ENCODE measurements at regions not wholly inside any gene's neighbourhood (a gene's known extent, or its start where the extent isn't known, plus 50 kb on each side); places are given as distances from the start of the nearest gene placed in this dataset.

- H3K36me3 ChIP-seq: no peaks in the 10 kb centered on the region
- no peaks in the 10 kb centered on the region for H3K4me1 ChIP-seq (ENCODE audit: insufficient read depth)
- intact Hi-C loops (cut with DNase I): no loop called here
- H3K27me3 ChIP-seq: no peaks in the 10 kb centered on the region
- no peak for TF ChIP-seq POLR2A (IDR thresholded peaks at IDR 0.05)
- TF ChIP-seq, protein P1, sequence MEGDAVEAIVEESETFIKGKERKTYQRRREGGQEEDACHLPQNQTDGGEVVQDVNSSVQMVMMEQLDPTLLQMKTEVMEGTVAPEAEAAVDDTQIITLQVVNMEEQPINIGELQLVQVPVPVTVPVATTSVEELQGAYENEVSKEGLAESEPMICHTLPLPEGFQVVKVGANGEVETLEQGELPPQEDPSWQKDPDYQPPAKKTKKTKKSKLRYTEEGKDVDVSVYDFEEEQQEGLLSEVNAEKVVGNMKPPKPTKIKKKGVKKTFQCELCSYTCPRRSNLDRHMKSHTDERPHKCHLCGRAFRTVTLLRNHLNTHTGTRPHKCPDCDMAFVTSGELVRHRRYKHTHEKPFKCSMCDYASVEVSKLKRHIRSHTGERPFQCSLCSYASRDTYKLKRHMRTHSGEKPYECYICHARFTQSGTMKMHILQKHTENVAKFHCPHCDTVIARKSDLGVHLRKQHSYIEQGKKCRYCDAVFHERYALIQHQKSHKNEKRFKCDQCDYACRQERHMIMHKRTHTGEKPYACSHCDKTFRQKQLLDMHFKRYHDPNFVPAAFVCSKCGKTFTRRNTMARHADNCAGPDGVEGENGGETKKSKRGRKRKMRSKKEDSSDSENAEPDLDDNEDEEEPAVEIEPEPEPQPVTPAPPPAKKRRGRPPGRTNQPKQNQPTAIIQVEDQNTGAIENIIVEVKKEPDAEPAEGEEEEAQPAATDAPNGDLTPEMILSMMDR (IDR thresholded peaks at IDR 0.05): no peak
- TF ChIP-seq EP300 (IDR thresholded peaks at IDR 0.05): no peak
- H3K9me3 ChIP-seq: no peaks in the 10 kb centered on the region
- H3K4me3 ChIP-seq: no peak overlapping the region
- no peak for DNase-seq
- no peak overlapping the region for H3K27ac ChIP-seq
- WGBS, 3 donors: 87 to 90% (median 89%) methylated on average over 7 of the region's 7 CpGs
Observed at GRCh38 chr10:128612195-128612594, 486.0 kb upstream of the MKI67 start.

DNA sequence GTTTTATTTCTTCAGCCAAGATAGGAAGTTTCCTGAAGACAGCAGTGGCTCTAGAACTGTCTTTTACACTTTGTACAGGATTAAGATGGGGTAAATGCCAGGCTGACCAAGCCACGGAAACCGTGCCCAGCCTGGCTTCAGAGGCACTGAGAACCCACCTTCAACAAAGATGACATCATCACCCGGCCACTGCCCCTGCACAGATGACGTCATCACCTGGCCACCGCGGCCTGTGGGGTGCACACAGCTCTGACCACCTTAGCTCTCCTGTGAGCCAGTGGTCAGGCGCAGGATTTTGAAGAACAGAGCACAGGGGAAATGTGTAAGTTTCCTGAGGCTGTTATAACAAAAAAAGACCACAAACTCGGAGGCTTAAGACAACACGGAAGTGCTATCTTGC lies 486.4 kb upstream of the MKI67 start:
- Histone ChIP-seq H3K4me1 (ENCODE audit: insufficient read depth) (no peaks in the 10 kb centered on the region), H3K27me3 (no peaks in the 10 kb centered on the region), H3K27ac (no peak overlapping the region), H3K4me3 (no peak overlapping the region), H3K36me3 (no peaks in the 10 kb centered on the region), H3K9me3 (no peaks in the 10 kb centered on the region)
- intact Hi-C loops (cut with DNase I): no loop called here
- DNase-seq: no peak
- TF ChIP-seq EP300 (IDR thresholded peaks at IDR 0.05) (no peak), POLR2A (IDR thresholded peaks at IDR 0.05) (no peak)
- TF ChIP-seq, protein P1 (IDR thresholded peaks at IDR 0.05): no peak
- 88 to 91% (median 90%) methylated on average over 9 of the region's 9 CpGs for WGBS, 3 donors

GRCh38 chr10:128614016-128614605 lies 487.9 kb upstream of the MKI67 start:
- TF ChIP-seq POLR2A (IDR thresholded peaks at IDR 0.05) (no peak), EP300 (IDR thresholded peaks at IDR 0.05) (no peak)
- TF ChIP-seq, protein P1 (IDR thresholded peaks at IDR 0.05): no peak
- intact Hi-C loops (cut with DNase I): no loop called here
- Histone ChIP-seq H3K27ac (no peak overlapping the region), H3K9me3 (no peaks in the 10 kb centered on the region), H3K27me3 (no peaks in the 10 kb centered on the region), H3K4me3 (no peak overlapping the region), H3K36me3 (no peaks in the 10 kb centered on the region), H3K4me1 (ENCODE audit: insufficient read depth) (no peaks in the 10 kb centered on the region)
- 83 to 89% (median 84%) methylated on average over 11 of the region's 11 CpGs for WGBS, 3 donors
- DNase-seq: no peak

GRCh38 chr10:128614802-128615553 lies 488.8 kb upstream of the MKI67 start:
- no peak overlapping the region for H3K4me3 ChIP-seq
- H3K4me1 ChIP-seq (ENCODE audit: insufficient read depth): no peaks in the 10 kb centered on the region
- intact Hi-C loops (cut with DNase I): no loop called here
- no peak for TF ChIP-seq EP300 (IDR thresholded peaks at IDR 0.05)
- no peak for TF ChIP-seq POLR2A (IDR thresholded peaks at IDR 0.05)
- TF ChIP-seq, protein P1 (IDR thresholded peaks at IDR 0.05): no peak
- no peak overlapping the region for H3K27ac ChIP-seq
- DNase-seq: no peak
- H3K9me3 ChIP-seq: no peaks in the 10 kb centered on the region
- H3K36me3 ChIP-seq: no peaks in the 10 kb centered on the region
- WGBS, 3 donors: 38 to 48% (median 45%) methylated on average over 5 of the region's 5 CpGs
- no peaks in the 10 kb centered on the region for H3K27me3 ChIP-seq

Measured in ovary (tissue), 7 donors.